GM21447 (cell line): ENCODE measurements at regions not wholly inside any gene's neighbourhood (a gene's known extent, or its start where the extent isn't known, plus 50 kb on each side); places are given as distances from the start of the nearest gene placed in this dataset.

Experiments used
- ATAC-seq: cut with Tn5 transposase; IDR thresholded peaks from one replicate; pipeline ENCODE4 v1.9.1; 2021; ENCODE audit not compliant: unreplicated experiment

DNA sequence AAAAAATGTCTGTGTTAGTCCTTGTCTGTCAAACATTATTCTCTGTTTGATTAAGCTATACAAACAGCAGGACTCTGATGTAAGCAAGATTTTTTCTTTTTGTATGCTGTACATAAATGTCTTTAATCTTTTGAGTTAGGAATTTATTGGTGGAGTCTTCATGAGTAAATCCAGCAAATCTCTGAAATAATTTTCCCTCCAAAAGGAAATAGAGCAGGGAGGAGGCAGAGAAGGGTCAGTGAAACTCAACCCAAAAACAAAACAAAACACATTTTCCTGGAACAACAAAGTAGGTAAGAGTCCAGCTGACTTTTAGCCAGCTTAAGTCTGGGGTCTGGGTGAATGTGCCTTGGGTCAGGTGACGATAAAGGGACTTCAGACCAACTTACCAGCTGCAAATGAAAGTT, 113.7 kb downstream of the FOXA2 start:
- no peak for ATAC-seq

GRCh38 chr20:22466447-22467171, 117.8 kb downstream of the FOXA2 start:
- no peak for ATAC-seq

- no peak for ATAC-seq
These were observed 118.5 kb downstream of the FOXA2 start for GRCh38 chr20:22465622-22466446.

DNA sequence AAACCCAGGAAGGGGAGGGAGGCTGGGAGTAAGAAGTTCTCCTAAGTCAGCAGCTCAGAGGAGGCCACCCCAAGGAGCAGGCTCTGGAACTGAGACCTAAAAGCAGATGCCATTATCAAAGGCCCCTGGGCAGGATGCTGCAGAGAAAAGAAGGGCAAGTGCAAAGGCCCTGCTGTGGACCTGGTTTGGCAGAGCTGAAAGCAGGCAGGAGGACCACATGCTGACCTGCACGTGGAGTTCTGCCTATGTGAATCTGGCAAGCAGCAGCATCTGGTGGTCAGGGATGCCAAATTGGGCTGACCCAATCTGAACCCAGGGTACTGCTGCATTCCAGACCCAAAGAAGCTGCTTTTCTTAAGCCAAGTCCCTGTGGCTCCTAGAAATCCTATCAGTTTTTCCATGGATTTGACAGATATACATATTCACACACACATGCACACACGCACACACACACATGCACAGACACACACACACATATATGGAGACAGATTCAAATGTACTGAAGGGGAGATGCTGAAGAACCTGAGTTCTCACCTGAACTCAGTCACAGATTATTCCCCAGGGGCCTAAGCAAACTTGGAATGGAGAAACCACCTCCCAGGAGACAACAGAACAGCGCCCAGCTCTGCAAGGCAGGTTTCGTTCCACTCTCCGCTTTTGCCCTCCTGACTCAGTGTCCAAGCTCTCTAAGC, 119.9 kb downstream of the FOXA2 start:
- ATAC-seq = no peak

DNA sequence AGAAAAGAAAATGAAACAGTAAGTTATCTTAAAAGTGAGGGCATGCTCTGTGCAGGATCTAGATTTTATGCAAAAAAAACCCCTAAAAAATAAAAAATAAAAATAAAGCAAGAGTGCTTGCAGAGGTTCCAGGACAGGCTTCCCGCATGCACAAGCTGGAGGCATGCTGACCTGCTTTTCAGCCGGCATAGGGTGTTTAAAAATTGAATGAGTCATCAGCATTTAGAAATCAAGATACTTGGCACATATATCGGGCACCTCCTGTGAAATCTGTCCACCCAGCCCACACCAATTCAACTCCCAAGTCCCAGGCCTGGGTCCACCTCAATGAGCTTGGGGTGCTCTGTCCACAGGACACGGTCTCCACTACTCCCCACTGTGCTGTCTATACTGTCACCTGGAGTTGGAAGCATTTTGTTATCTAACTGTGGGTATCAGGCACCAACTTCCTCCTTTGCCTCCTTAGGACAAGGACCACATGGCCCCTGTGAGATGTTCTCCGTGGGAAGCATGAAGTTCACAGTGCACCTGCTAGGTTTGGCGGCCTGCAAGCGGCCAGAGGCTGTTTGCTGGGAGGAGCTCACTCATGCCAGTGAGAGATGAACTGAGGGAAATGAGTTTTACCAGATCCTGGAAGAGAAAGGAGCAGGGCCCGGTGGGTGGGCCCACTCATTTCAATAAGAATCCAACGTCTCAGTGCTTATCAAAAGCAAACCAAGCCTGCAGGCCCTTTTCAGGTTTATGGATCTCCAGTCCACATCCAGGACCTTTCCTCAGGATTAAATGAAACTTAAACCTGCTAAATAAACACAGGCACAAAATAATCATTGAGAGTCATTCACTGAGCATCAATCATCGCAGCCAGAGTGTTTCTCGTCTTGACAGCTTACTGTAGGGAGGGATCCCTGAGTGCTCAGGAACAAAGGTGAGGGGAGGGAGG, 121.1 kb downstream of the FOXA2 start:
- ATAC-seq = no peak

GRCh38 chr20:22460803-22461202, 123.6 kb downstream of the FOXA2 start:
- no peak for ATAC-seq

GRCh38 chr20:22460231-22460630, 124.1 kb downstream of the FOXA2 start:
- no peak for ATAC-seq

DNA sequence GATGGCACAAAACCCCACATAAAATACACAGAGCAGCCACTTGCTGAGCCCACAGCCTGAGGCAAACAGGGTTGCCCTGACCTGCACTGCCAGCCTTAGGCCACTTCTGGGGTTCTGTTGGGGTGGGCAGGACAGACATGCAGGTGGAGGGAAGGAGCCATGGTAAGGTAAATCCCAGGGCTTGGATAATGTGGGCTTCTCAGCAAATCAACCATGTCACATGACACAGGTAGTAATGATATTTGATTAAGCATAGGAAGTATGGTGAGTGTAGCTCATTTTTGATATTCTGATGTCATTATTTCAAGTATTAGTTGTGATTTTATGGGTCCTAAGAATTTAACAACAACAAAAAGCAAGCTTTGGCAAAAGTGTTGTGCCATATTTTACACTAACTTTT, 124.6 kb downstream of the FOXA2 start:
- ATAC-seq = no peak

GRCh38 chr20:22456109-22456508, 128.3 kb downstream of the FOXA2 start:
- ATAC-seq = no peak

DNA sequence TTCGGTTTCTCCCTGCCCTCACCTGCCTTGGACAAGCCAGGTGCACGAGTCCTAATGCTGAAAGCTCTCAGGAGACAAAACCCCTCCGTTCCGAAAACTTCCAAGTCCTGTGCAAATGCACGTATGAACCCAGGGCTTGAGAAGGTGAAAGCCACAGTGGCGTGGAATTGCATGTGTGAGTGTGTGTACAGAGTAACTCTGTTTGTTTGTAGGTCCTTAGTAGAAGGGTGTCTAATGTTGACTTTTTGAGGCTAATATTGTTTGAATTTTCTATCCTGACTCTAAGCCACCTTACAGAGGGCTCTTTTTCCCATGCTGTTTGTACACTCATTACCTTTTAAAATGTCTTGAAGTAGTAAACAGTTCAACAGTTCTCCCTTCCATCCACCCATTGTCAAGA, 129.1 kb downstream of the FOXA2 start:
- no peak for ATAC-seq

- no peak for ATAC-seq
These were observed 130.9 kb downstream of the FOXA2 start for GRCh38 chr20:22453244-22454080.

- ATAC-seq = no peak
These were observed 131.8 kb downstream of the FOXA2 start for GRCh38 chr20:22452442-22453011.

GRCh38 chr20:22450537-22450936, 133.8 kb downstream of the FOXA2 start:
- no peak for ATAC-seq

GRCh38 chr20:22449188-22449973, 135.0 kb downstream of the FOXA2 start:
- ATAC-seq = no peak

DNA sequence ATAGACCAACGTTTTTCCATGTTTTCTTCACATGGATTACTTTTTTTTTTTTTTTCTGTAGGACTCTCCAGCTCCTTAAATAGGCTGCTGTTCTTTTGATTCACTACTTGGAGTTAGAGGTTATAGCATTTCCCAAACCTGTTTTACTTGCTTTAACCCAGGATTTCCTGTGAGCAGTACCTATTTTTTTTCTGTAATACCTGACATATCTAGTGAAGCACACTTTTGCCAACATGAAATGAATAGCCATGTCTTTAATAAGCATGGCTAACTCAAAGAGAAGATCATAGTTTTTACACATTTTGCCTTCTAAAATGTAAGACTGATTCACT, 137.0 kb downstream of the FOXA2 start:
- ATAC-seq = no peak

- ATAC-seq = no peak
These were observed 137.5 kb downstream of the FOXA2 start for GRCh38 chr20:22446613-22447446.

- ATAC-seq = no peak
These were observed 142.1 kb downstream of the FOXA2 start for GRCh38 chr20:22442318-22442717.

DNA sequence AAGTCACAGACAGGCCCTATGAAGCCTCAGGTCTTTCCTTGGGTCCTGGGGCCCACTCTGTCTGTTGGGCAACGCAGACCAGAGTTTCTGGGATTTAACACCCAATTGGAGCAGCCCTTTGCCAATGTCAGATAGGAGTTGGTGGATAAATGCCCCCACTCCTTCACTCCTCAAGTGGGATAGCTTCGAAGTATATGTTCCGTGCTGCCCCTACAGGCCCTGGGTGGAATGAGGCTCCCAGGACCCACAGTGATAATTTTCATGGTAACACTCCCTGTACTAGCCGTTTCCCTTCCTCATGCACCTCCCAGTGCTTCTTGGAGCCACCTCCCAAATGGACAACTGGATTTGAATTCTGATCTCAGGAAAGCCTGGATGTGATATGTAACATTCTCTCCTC, 145.4 kb downstream of the FOXA2 start:
- ATAC-seq = no peak
